DND-41 (cell line): ENCODE measurements at regions not wholly inside any gene's neighbourhood (a gene's known extent, or its start where the extent isn't known, plus 50 kb on each side); places are given as distances from the start of the nearest gene placed in this dataset.

Experiments
- EZH2 ChIP-seq: IDR thresholded peaks from 3 replicates; pipeline ENCODE4 v1.6.1; 2012; ENCODE audit warnings: borderline replicate concordance, low read depth, mild to moderate bottlenecking, moderate library complexity, low read length, inconsistent platforms; ENCODE audit not compliant: severe bottlenecking
- TF ChIP-seq, protein P1 (sequence below): IDR thresholded peaks from 2 replicates; pipeline ENCODE4 v1.5.1; 2012; ENCODE audit warnings: borderline replicate concordance, low read length, moderate library complexity, mild to moderate bottlenecking; ENCODE audit not compliant: poor library complexity, severe bottlenecking; ENCODE audit errors: extremely low read depth

DNA sequence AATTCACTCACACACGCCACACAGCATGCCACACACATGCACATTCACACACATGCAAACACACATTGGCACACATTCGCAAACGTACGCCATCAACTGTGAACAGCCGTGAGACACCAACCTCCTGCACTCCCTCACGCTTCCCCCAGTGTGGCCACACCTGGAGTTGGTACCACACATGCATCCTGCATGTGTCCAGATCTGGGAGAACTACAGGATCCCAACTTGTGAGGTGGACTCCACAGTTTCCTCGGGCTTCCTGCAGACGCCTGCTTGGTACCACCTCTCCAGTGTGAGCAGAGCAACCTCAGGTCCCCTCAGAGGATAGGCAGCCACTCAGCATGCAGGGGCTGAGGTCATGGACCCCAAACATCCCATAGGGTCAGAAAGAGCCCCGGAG, 239.0 kb downstream of the EIPR1 start:
- TF ChIP-seq, protein P1, sequence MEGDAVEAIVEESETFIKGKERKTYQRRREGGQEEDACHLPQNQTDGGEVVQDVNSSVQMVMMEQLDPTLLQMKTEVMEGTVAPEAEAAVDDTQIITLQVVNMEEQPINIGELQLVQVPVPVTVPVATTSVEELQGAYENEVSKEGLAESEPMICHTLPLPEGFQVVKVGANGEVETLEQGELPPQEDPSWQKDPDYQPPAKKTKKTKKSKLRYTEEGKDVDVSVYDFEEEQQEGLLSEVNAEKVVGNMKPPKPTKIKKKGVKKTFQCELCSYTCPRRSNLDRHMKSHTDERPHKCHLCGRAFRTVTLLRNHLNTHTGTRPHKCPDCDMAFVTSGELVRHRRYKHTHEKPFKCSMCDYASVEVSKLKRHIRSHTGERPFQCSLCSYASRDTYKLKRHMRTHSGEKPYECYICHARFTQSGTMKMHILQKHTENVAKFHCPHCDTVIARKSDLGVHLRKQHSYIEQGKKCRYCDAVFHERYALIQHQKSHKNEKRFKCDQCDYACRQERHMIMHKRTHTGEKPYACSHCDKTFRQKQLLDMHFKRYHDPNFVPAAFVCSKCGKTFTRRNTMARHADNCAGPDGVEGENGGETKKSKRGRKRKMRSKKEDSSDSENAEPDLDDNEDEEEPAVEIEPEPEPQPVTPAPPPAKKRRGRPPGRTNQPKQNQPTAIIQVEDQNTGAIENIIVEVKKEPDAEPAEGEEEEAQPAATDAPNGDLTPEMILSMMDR: no peak
- no peak for TF ChIP-seq EZH2
